ENCODE measurements at regions not wholly inside any gene's neighbourhood (a gene's known extent, or its start where the extent isn't known, plus 50 kb on each side); places are given as distances from the start of the nearest gene placed in this dataset.

GRCh38 chr2:106581328-106581727 is 94.2 kb downstream of the CD8B2 start:
- ChIA-PET CTCF (interaction anchor here (1.2 to 3.1 kb wide), 7 partner anchors 8 to 495 kb away, joined by 4 to 19 read pairs (median 7); no protein-coding TSS in a partner anchor), POLR2A (no interaction called here)
- DNase-seq (ENCODE audit: extremely low spot score) = no peak
- no peak for TF ChIP-seq CTCF (IDR thresholded peaks at IDR 0.05; ENCODE audit: control extremely low read depth, extremely low read depth, low read depth, missing control alignments)

GRCh38 chr2:106581755-106582147 is 94.6 kb downstream of the CD8B2 start:
- no peak for TF ChIP-seq CTCF (IDR thresholded peaks at IDR 0.05; ENCODE audit: control extremely low read depth, extremely low read depth, low read depth, missing control alignments)
- ChIA-PET POLR2A (no interaction called here), CTCF (interaction anchor here (0.8 to 3.1 kb wide), 14 partner anchors 9 to 496 kb away, joined by 3 to 19 read pairs (median 5); no protein-coding TSS in a partner anchor)
- DNase-seq (ENCODE audit: extremely low spot score) = no peak

- ChIA-PET POLR2A (no interaction called here), CTCF (interaction anchor here (0.7 to 3.1 kb wide), 23 partner anchors 10 to 496 kb away, joined by 3 to 19 read pairs (median 4); no protein-coding TSS in a partner anchor)
- TF ChIP-seq CTCF (IDR thresholded peaks at IDR 0.05; ENCODE audit: control extremely low read depth, extremely low read depth, low read depth, missing control alignments) = peak; percentile 81
- peak; percentile 79 for DNase-seq (ENCODE audit: extremely low spot score)
Measured at GRCh38 chr2:106582148-106583143, 95.3 kb downstream of the CD8B2 start.

GRCh38 chr2:106584304-106584954 is 97.3 kb downstream of the CD8B2 start:
- DNase-seq (ENCODE audit: extremely low spot score) = no peak
- TF ChIP-seq CTCF (IDR thresholded peaks at IDR 0.05; ENCODE audit: control extremely low read depth, extremely low read depth, low read depth, missing control alignments) = no peak
- ChIA-PET CTCF (interaction anchor here (0.7 to 3.0 kb wide), 4 partner anchors 10 to 479 kb away, joined by 3 to 19 read pairs (median 3); no protein-coding TSS in a partner anchor), POLR2A (no interaction called here)

- POLR2A ChIA-PET = no interaction called here
- CTCF ChIA-PET = interaction anchor here (0.9 to 2.5 kb wide), 3 partner anchors 15 to 20 kb away, joined by 3 to 9 read pairs (median 7); no protein-coding TSS in a partner anchor
- no peak for DNase-seq (ENCODE audit: extremely low spot score)
- no peak for TF ChIP-seq CTCF (IDR thresholded peaks at IDR 0.05; ENCODE audit: control extremely low read depth, extremely low read depth, low read depth, missing control alignments)
Measured at GRCh38 chr2:106596844-106597243, 109.7 kb downstream of the CD8B2 start.

GRCh38 chr2:106599540-106599939 is 112.4 kb downstream of the CD8B2 start:
- DNase-seq (ENCODE audit: extremely low spot score) = no peak
- CTCF ChIA-PET = interaction anchor here (2.5 kb wide), 1 partner anchor 17 kb away, joined by 9 read pairs; no protein-coding TSS in a partner anchor
- TF ChIP-seq CTCF (IDR thresholded peaks at IDR 0.05; ENCODE audit: control extremely low read depth, extremely low read depth, low read depth, missing control alignments) = no peak
- POLR2A ChIA-PET = no interaction called here
